Cardiac muscle cell (in vitro differentiated cells and primary cell): ENCODE measurements at regions not wholly inside any gene's neighbourhood (a gene's known extent, or its start where the extent isn't known, plus 50 kb on each side); places are given as distances from the start of the nearest gene placed in this dataset.
"Not testable (repeated sequence)": the region's sequence is repeated elsewhere in the genome, so short reads cannot be mapped to it uniquely, and the experiment has no call there.

Experiments used
- DNase-seq, 2 donors: peaks; one replicate each; pipeline versions ENCODE4 v3.0.0 to v3.0.0-alpha.2; 2010 to 2017; ENCODE audit warnings: low read depth in 1 of 2, low spot score in 1 of 2
- H3K27ac ChIP-seq: fragments of 200-600 bp; sonication (generic); 2 replicates; pipeline ENCODE4 v1.5.1; 2016
- H3K27me3 ChIP-seq: fragments of 200-600 bp; sonication (generic); 2 replicates; pipeline ENCODE4 v1.6.0; 2016; ENCODE audit warnings: control low read depth
- H3K36me3 ChIP-seq: fragments of 200-600 bp; sonication (generic); 2 replicates; pipeline ENCODE4 v1.5.1; 2016; ENCODE audit warnings: control low read depth
- H3K4me1 ChIP-seq: fragments of 200-600 bp; sonication (generic); 2 replicates; pipeline ENCODE4 v1.8.1; 2017; ENCODE audit warnings: low read depth, mild to moderate bottlenecking, mixed run types
- H3K4me3 ChIP-seq: fragments of 200-600 bp; sonication (generic); 2 replicates; pipeline ENCODE4 v1.5.1; 2016; ENCODE audit warnings: mild to moderate bottlenecking
- H3K9me3 ChIP-seq: fragments of 200-600 bp; sonication (generic); 2 replicates; pipeline ENCODE4 v1.5.1; 2017; ENCODE audit warnings: low read depth, mild to moderate bottlenecking, control low read depth
- CTCF ChIP-seq: IDR thresholded peaks from 2 replicates; pipeline ENCODE4 v1.5.1; 2012; ENCODE audit warnings: low read depth, mild to moderate bottlenecking, low read length

GRCh38 chr2:207341112-207341750, 175.5 kb upstream of the KLF7 start:
- no peak for TF ChIP-seq CTCF
- DNase-seq: no peak
- Histone ChIP-seq H3K4me1 (peaks cover 6% of the 10 kb centered on the region), H3K9me3 (no peaks in the 10 kb centered on the region), H3K36me3 (no peaks in the 10 kb centered on the region), H3K4me3 (no peak overlapping the region), H3K27ac (no peak overlapping the region), H3K27me3 (no peaks in the 10 kb centered on the region)

GRCh38 chr2:207341804-207342203, 176.1 kb upstream of the KLF7 start:
- Histone ChIP-seq H3K27ac (no peak overlapping the region), H3K36me3 (no peaks in the 10 kb centered on the region), H3K4me1 (peaks cover 6% of the 10 kb centered on the region), H3K27me3 (no peaks in the 10 kb centered on the region), H3K9me3 (no peaks in the 10 kb centered on the region), H3K4me3 (no peak overlapping the region)
- no peak for TF ChIP-seq CTCF
- no peak for DNase-seq

- not testable (repeated sequence) for H3K36me3 ChIP-seq, H3K4me3 ChIP-seq, DNase-seq, H3K9me3 ChIP-seq, H3K27ac ChIP-seq, H3K4me1 ChIP-seq, H3K27me3 ChIP-seq
Observed at GRCh38 chr2:207344596-207345394, 179.0 kb upstream of the KLF7 start.

GRCh38 chr2:207351171-207351570, 178.6 kb upstream of the CREB1 start:
- Histone ChIP-seq H3K9me3 (no peaks in the 10 kb centered on the region), H3K4me1 (no peaks in the 10 kb centered on the region), H3K36me3 (no peaks in the 10 kb centered on the region), H3K27ac (no peak overlapping the region), H3K27me3 (no peaks in the 10 kb centered on the region), H3K4me3 (no peak overlapping the region)
- DNase-seq: no peak
- TF ChIP-seq CTCF: no peak

GRCh38 chr2:207352978-207353671, 176.6 kb upstream of the CREB1 start:
- no peaks in the 10 kb centered on the region for H3K27me3 ChIP-seq
- no peaks in the 10 kb centered on the region for H3K36me3 ChIP-seq
- H3K27ac ChIP-seq: no peak overlapping the region
- DNase-seq: peak in 1 of 2 donors; percentile 15
- no peak overlapping the region for H3K4me3 ChIP-seq
- no peaks in the 10 kb centered on the region for H3K9me3 ChIP-seq
- no peaks in the 10 kb centered on the region for H3K4me1 ChIP-seq
- no peak for TF ChIP-seq CTCF

GRCh38 chr2:207353836-207354235, 175.9 kb upstream of the CREB1 start:
- H3K4me3 ChIP-seq: no peak overlapping the region
- H3K4me1 ChIP-seq: no peaks in the 10 kb centered on the region
- no peaks in the 10 kb centered on the region for H3K36me3 ChIP-seq
- no peaks in the 10 kb centered on the region for H3K9me3 ChIP-seq
- no peaks in the 10 kb centered on the region for H3K27me3 ChIP-seq
- TF ChIP-seq CTCF: no peak
- DNase-seq: no peak
- H3K27ac ChIP-seq: no peak overlapping the region
